HepG2 (cell line): ENCODE measurements at regions not wholly inside any gene's neighbourhood (a gene's known extent, or its start where the extent isn't known, plus 50 kb on each side); places are given as distances from the start of the nearest gene placed in this dataset.

Experiments used
- ATAC-seq: fragments of 200-7000 bp; cut with Tn5 transposase; 3 replicates; pipeline ENCODE4 v1.9.1; 2020; ENCODE audit warnings: mild to moderate bottlenecking, moderate library complexity
- BruUV-seq: library from RNA; stranded (reverse); fragments of 400-500 nt; replicated peaks from 2 replicates; lab custom pipeline; 2021; lab: Mats Ljungman, UMichigan
- CTCF ChIA-PET: fragments of 300-600 bp; formaldehyde crosslinking; extraction: SDS; loops from one replicate; lab custom pipeline; 2021; ENCODE audit warnings: low total read pairs, inconsistent platforms, low intra/inter-chr PET ratio; lab: Yijun Ruan, JAX
- POLR2A ChIA-PET: fragments of 350-600 bp; sonication (Branson Sonifier 250); formaldehyde crosslinking; loops from one replicate; lab custom pipeline; 2020; ENCODE audit warnings: antibody characterized with exemption, inconsistent platforms; lab: Yijun Ruan, JAX
- DNase-seq: peaks from one replicate; pipeline ENCODE4 v3.0.0-alpha.2; 2015; ENCODE audit warnings: low spot score
- FAIRE-seq: peaks from 3 replicates; lab custom pipeline; 2011; peaks lifted over from hg19 to GRCh38; lab: Jason Lieb, UNC
- H2AFZ ChIP-seq: one replicate; pipeline ENCODE4 v1.6.1; 2011; ENCODE audit warnings: low read length, inconsistent platforms
- H3K27ac ChIP-seq: fragments of 300-600 bp; 3 replicates; pipeline ENCODE4 v1.8.0; 2011; ENCODE audit warnings: mixed run types, mild to moderate bottlenecking, mixed read lengths, low read length, inconsistent platforms; ENCODE audit not compliant: insufficient read depth; ENCODE audit errors: extremely low read length
- H3K27me3 ChIP-seq, 2 experiments: fragments of 200-600 bp in 1 of 2; 2 replicates in 1 of 2; 3 replicates in 1 of 2; pipeline versions ENCODE4 v1.6.0 to v1.8.0; 2011; ENCODE audit warnings: low read length in 2 of 2, mild to moderate bottlenecking in 2 of 2, moderate library complexity in 2 of 2, inconsistent platforms in 1 of 2; ENCODE audit not compliant: insufficient read depth in 2 of 2, control insufficient read depth in 1 of 2
- H3K36me3 ChIP-seq, 2 experiments: fragments of 200-600 bp in 1 of 2; replicated peaks in 1 of 2; 2 replicates in 1 of 2; 3 replicates in 1 of 2; pipeline versions ENCODE4 v1.5.1 to v1.8.0; 2011; ENCODE audit warnings: low read length in 2 of 2, inconsistent platforms in 1 of 2; ENCODE audit not compliant: insufficient read depth in 2 of 2, control insufficient read depth in 1 of 2
- H3K4me1 ChIP-seq: 2 replicates; pipeline ENCODE4 v1.5.1; 2012; ENCODE audit warnings: low read length, inconsistent platforms; ENCODE audit not compliant: insufficient read depth
- H3K4me2 ChIP-seq: 2 replicates; pipeline ENCODE4 v1.6.0; 2011; ENCODE audit warnings: low read depth, low read length, inconsistent platforms
- H3K4me3 ChIP-seq, 3 experiments: fragments of 200-600 bp in 1 of 3; sonication (generic), shearing (Covaris generic) in 1 of 3; replicated peaks in 1 of 3; 2 replicates each; pipeline ENCODE4 v1.5.1; 2011 to 2016; ENCODE audit warnings: low read length in 3 of 3, inconsistent platforms in 2 of 3, low read depth in 2 of 3, mild to moderate bottlenecking in 2 of 3, control low read depth in 1 of 3, mixed read lengths in 1 of 3; ENCODE audit not compliant: insufficient read depth in 1 of 3
- H3K79me2 ChIP-seq: one replicate; pipeline ENCODE4 v1.6.1; 2011; ENCODE audit warnings: low read length, inconsistent platforms; ENCODE audit not compliant: insufficient read depth
- H3K9ac ChIP-seq: 2 replicates; pipeline ENCODE4 v1.6.0; 2011; ENCODE audit warnings: mild to moderate bottlenecking, low read depth, low read length, inconsistent platforms; ENCODE audit not compliant: insufficient read depth
- H3K9me3 ChIP-seq: 2 replicates; pipeline ENCODE4 v1.5.1; 2012; ENCODE audit warnings: mild to moderate bottlenecking, low read length
- H4K20me1 ChIP-seq: 2 replicates; pipeline ENCODE4 v1.6.0; 2011; ENCODE audit warnings: inconsistent platforms, mild to moderate bottlenecking, low read length, moderate library complexity; ENCODE audit not compliant: insufficient read depth
- ATF7 ChIP-seq, 2 experiments: fragments of 450-650 bp in 1 of 2; sonication (generic) in 1 of 2; formaldehyde crosslinking in 1 of 2; IDR thresholded peaks; 2 replicates each; pipeline versions ENCODE4 v1.4.0 to v1.6.1; 2016 to 2020; ENCODE audit warnings: antibody characterized with exemption in 1 of 2, mild to moderate bottlenecking in 1 of 2, missing genetic modification reagents in 1 of 2
- CEBPB ChIP-seq: IDR thresholded peaks from 2 replicates; pipeline ENCODE4 v1.6.1; 2011; ENCODE audit warnings: low read depth, low read length, improper control_type of control experiment, borderline replicate concordance
- DDIT3 ChIP-seq: sonication (generic); formaldehyde crosslinking; IDR thresholded peaks from 2 replicates; pipeline ENCODE4 v1.4.0; 2020; ENCODE audit warnings: mild to moderate bottlenecking, missing genetic modification reagents
- EP300 ChIP-seq, 3 experiments: sonication (generic) in 1 of 3; formaldehyde crosslinking in 1 of 3; IDR thresholded peaks; 2 replicates each; pipeline versions ENCODE4 v1.5.1 to v1.6.1; 2011 to 2020; ENCODE audit warnings: low read depth in 2 of 3, low read length in 2 of 3, borderline replicate concordance in 1 of 3, improper control_type of control experiment in 1 of 3, mild to moderate bottlenecking in 1 of 3, missing genetic modification reagents in 1 of 3, moderate library complexity in 1 of 3
- GLI4 ChIP-seq: sonication (generic); formaldehyde crosslinking; IDR thresholded peaks from 2 replicates; pipeline ENCODE4 v1.5.1; 2020; ENCODE audit warnings: missing genetic modification reagents, mild to moderate bottlenecking, moderate library complexity, borderline replicate concordance
- GMEB1 ChIP-seq: sonication (generic); formaldehyde crosslinking; IDR thresholded peaks from 2 replicates; pipeline ENCODE4 v1.5.1; 2020; ENCODE audit warnings: missing genetic modification reagents, mild to moderate bottlenecking, borderline replicate concordance
- KLF6 ChIP-seq: IDR thresholded peaks from 2 replicates; pipeline ENCODE4 v1.8.0; 2016; ENCODE audit warnings: missing biosample characterization, missing genetic modification reagents
- MXI1 ChIP-seq: IDR thresholded peaks from 3 replicates; pipeline ENCODE4 v1.6.1; 2012; ENCODE audit warnings: low read depth, low read length, inconsistent platforms, borderline replicate concordance
- MYNN ChIP-seq: sonication (generic); formaldehyde crosslinking; IDR thresholded peaks from 2 replicates; pipeline ENCODE4 v1.4.0; 2020; ENCODE audit warnings: mild to moderate bottlenecking, low read depth, missing genetic modification reagents
- NFKB2 ChIP-seq: sonication (generic); formaldehyde crosslinking; IDR thresholded peaks from 2 replicates; pipeline ENCODE4 v1.4.0; 2020; ENCODE audit warnings: missing genetic modification reagents, borderline replicate concordance
- PHF20 ChIP-seq: sonication (generic); formaldehyde crosslinking; IDR thresholded peaks from 2 replicates; pipeline ENCODE4 v1.5.0; 2020; ENCODE audit warnings: mild to moderate bottlenecking, missing genetic modification reagents
- SRY ChIP-seq: sonication (generic); formaldehyde crosslinking; IDR thresholded peaks from 2 replicates; pipeline ENCODE4 v1.8.0; 2022; ENCODE audit warnings: mild to moderate bottlenecking, missing genetic modification reagents
- TMF1 ChIP-seq: sonication (generic); formaldehyde crosslinking; IDR thresholded peaks from 2 replicates; pipeline ENCODE4 v1.8.1; 2022; ENCODE audit warnings: low read depth, missing genetic modification reagents
- U2AF2 ChIP-seq: fragments of 200-400 bp; formaldehyde crosslinking; IDR thresholded peaks from 2 replicates; pipeline ENCODE4 v1.6.1; 2017; ENCODE audit warnings: low read depth, mild to moderate bottlenecking, low read length
- ZFP36L2 ChIP-seq: sonication (generic); formaldehyde crosslinking; IDR thresholded peaks from 2 replicates; pipeline ENCODE4 v1.4.0; 2020; ENCODE audit warnings: missing genetic modification reagents
- ZNF660 ChIP-seq: sonication (generic); formaldehyde crosslinking; IDR thresholded peaks from 2 replicates; pipeline ENCODE4 v1.5.1; 2020; ENCODE audit warnings: mild to moderate bottlenecking, low read depth, missing genetic modification reagents, borderline replicate concordance
- WGBS: methylation state at CpG from one replicate; pipeline ENCODE4 v1.1.6; 2017; ENCODE audit warnings: low lambda C conversion rate; 5-methylcytosine and 5-hydroxymethylcytosine counted together
- in situ Hi-C: cut with HindIII; loops from 2 replicates; pipeline ENCODE4 v1.10.0; 2017; ENCODE audit warnings: low pct_unique_long_range_greater_than_20kb; ENCODE audit not compliant: extremely low pct_ligation_motif_present
- intact Hi-C: fragments of 100-400 bp; cut with micrococcal nuclease; formaldehyde crosslinking; loops from one replicate; pipeline ENCODE4 v1.10.0; 2022; ENCODE audit not compliant: unreplicated experiment

- H3K4me2 ChIP-seq: no peak overlapping the region
- no peaks in the 10 kb centered on the region for H3K9me3 ChIP-seq
- H3K27ac ChIP-seq: no peak overlapping the region
- no peak overlapping the region for H3K9ac ChIP-seq
- POLR2A ChIA-PET: no interaction called here
- H3K27me3 ChIP-seq: peaks cover 0 to 5% of the 10 kb centered on the region in 2 experiments; a peak in 1 of 5 replicates
- ATAC-seq: no peak
- CTCF ChIA-PET: no interaction called here
- no peak overlapping the region for H3K4me3 ChIP-seq
- 68% methylated on average over 9 of the region's 9 CpGs for WGBS
- TF ChIP-seq SRY (CRISPR knock-in tag): no peak
- no peak for TF ChIP-seq ZNF660 (CRISPR knock-in tag)
- TF ChIP-seq DDIT3 (CRISPR knock-in tag): no peak
- TF ChIP-seq ATF7 (IDR thresholded peaks at IDR 0.05): no peak
- TF ChIP-seq ATF7 (CRISPR knock-in tag; IDR thresholded peaks at IDR 0.05): no peak
- TF ChIP-seq MXI1: no peak
- no peak for TF ChIP-seq CEBPB
- no peak for TF ChIP-seq GLI4 (CRISPR knock-in tag)
- no peak for TF ChIP-seq PHF20 (CRISPR knock-in tag)
- no peak for TF ChIP-seq NFKB2
- no peak for TF ChIP-seq ZFP36L2 (CRISPR knock-in tag)
- TF ChIP-seq MYNN: no peak
- TF ChIP-seq EP300 (IDR thresholded peaks at IDR 0.05; ENCODE audit: low read depth in 2 of 2, low read length in 2 of 2): no peak
- TF ChIP-seq EP300 (CRISPR knock-in tag; IDR thresholded peaks at IDR 0.05; ENCODE audit: borderline replicate concordance): no peak
- no peak for TF ChIP-seq GMEB1 (CRISPR knock-in tag)
- no peak for TF ChIP-seq U2AF2
- TF ChIP-seq TMF1: no peak
- TF ChIP-seq KLF6: no peak
- TF ChIP-seq, all 625 proteins: peak for 0
- Histone ChIP-seq H2AFZ (no peak overlapping the region), H4K20me1 (no peaks in the 10 kb centered on the region), H3K79me2 (no peaks in the 10 kb centered on the region), H3K36me3 (no peaks in the 10 kb centered on the region), H3K4me1 (peaks cover 15% of the 10 kb centered on the region)
- DNase-seq (no peak), FAIRE-seq (no peak)
- no TSS peak for BruUV-seq
- in situ Hi-C loops: loop anchor here (25.0 kb wide), 1 partner anchor 169 kb away; no protein-coding TSS in a partner anchor
- intact Hi-C loops: loop anchor here (5.0 kb wide), 1 partner anchor 39 kb away; no protein-coding TSS in a partner anchor
These were observed 227.6 kb downstream of the ANAPC1 start for GRCh38 chr2:111656436-111656835.
